ENCODE measurements at regions not wholly inside any gene's neighbourhood (a gene's known extent, or its start where the extent isn't known, plus 50 kb on each side); places are given as distances from the start of the nearest gene placed in this dataset.

DNA sequence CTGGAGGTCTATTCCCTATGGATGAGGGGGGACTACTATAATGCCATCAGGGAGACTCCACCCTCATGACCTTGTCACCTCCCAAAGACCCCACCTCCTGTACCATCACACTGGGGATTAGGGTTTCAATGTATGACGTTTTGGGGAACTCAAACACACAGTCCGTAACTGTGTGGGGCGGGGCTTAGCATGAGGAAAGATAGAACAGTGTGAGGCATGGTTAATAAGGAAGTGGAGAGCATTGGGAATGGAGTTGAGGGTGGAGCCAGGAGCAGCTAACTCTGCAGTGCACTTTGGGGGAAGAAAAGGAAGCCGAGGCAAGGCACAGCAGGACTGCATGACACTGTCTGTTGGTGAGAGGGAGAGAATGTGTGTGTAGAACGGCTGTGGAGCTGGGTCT is 90.9 kb upstream of the AGBL1 start:
- no peaks in the 10 kb centered on the region for H3K27me3 ChIP-seq (ENCODE audit: insufficient read depth, insufficient read length)
- H3K4me3 ChIP-seq (ENCODE audit: insufficient read length, low read depth): no peak overlapping the region
- no peak overlapping the region for H3K9ac ChIP-seq (ENCODE audit: insufficient read length, low read depth)
- DNase-seq (ENCODE audit: low read depth, low spot score): no peak
- H3K36me3 ChIP-seq (ENCODE audit: insufficient read depth, insufficient read length, low read length): no peaks in the 10 kb centered on the region
- TF ChIP-seq ZNF274 (IDR thresholded peaks at IDR 0.05; ENCODE audit: low read depth, low read length) (no peak), YY1 (IDR thresholded peaks at IDR 0.05; ENCODE audit: insufficient read depth, insufficient read length) (no peak), SUZ12 (IDR thresholded peaks at IDR 0.05; ENCODE audit: extremely low read depth, insufficient read depth, insufficient read length) (no peak)
- peaks cover 4% of the 10 kb centered on the region; the same call in 1 of the 2 replicates for H3K9me3 ChIP-seq (ENCODE audit: insufficient read depth, low read length)
- no peaks in the 10 kb centered on the region for H3K4me1 ChIP-seq (ENCODE audit: insufficient read depth, insufficient read length)

GRCh38 chr15:85992224-85992623 is 87.4 kb upstream of the AGBL1 start:
- no peak overlapping the region for H3K4me3 ChIP-seq (ENCODE audit: insufficient read length, low read depth)
- DNase-seq (ENCODE audit: low read depth, low spot score): no peak
- no peak overlapping the region for H3K9ac ChIP-seq (ENCODE audit: insufficient read length, low read depth)
- H3K27me3 ChIP-seq (ENCODE audit: insufficient read depth, insufficient read length): no peaks in the 10 kb centered on the region
- peaks cover 4% of the 10 kb centered on the region; the same call in 1 of the 2 replicates for H3K9me3 ChIP-seq (ENCODE audit: insufficient read depth, low read length)
- TF ChIP-seq YY1 (IDR thresholded peaks at IDR 0.05; ENCODE audit: insufficient read depth, insufficient read length) (no peak), SUZ12 (IDR thresholded peaks at IDR 0.05; ENCODE audit: extremely low read depth, insufficient read depth, insufficient read length) (no peak), ZNF274 (IDR thresholded peaks at IDR 0.05; ENCODE audit: low read depth, low read length) (no peak)
- H3K4me1 ChIP-seq (ENCODE audit: insufficient read depth, insufficient read length): no peaks in the 10 kb centered on the region
- no peaks in the 10 kb centered on the region for H3K36me3 ChIP-seq (ENCODE audit: insufficient read depth, insufficient read length, low read length)

DNA sequence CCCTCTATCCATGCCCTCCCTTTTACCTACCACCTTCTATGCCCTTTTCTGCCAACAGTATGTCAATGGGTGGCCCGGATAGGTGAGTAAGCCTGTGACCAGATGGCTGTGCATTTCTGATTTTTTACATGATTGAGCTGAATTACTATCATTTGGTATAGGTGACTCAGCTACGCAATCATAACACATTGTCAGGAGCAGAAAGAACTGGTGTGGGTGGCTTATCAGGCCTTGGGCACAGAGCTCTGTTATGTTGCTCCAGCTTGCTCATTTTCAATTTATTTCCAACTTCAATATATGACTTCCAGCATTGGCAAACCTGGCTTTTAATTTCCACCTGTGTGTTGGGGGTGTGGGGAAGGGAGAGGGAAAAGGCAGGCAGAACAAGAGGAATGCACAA is 86.6 kb upstream of the AGBL1 start:
- Histone ChIP-seq H3K36me3 (ENCODE audit: insufficient read depth, insufficient read length, low read length) (no peaks in the 10 kb centered on the region), H3K27me3 (ENCODE audit: insufficient read depth, insufficient read length) (no peaks in the 10 kb centered on the region), H3K9me3 (ENCODE audit: insufficient read depth, low read length) (peaks cover 4% of the 10 kb centered on the region; the same call in 1 of the 2 replicates), H3K9ac (ENCODE audit: insufficient read length, low read depth) (no peak overlapping the region), H3K4me1 (ENCODE audit: insufficient read depth, insufficient read length) (no peaks in the 10 kb centered on the region), H3K4me3 (ENCODE audit: insufficient read length, low read depth) (no peak overlapping the region)
- TF ChIP-seq SUZ12 (IDR thresholded peaks at IDR 0.05; ENCODE audit: extremely low read depth, insufficient read depth, insufficient read length) (no peak), YY1 (IDR thresholded peaks at IDR 0.05; ENCODE audit: insufficient read depth, insufficient read length) (no peak), ZNF274 (IDR thresholded peaks at IDR 0.05; ENCODE audit: low read depth, low read length) (no peak)
- no peak for DNase-seq (ENCODE audit: low read depth, low spot score)

DNA sequence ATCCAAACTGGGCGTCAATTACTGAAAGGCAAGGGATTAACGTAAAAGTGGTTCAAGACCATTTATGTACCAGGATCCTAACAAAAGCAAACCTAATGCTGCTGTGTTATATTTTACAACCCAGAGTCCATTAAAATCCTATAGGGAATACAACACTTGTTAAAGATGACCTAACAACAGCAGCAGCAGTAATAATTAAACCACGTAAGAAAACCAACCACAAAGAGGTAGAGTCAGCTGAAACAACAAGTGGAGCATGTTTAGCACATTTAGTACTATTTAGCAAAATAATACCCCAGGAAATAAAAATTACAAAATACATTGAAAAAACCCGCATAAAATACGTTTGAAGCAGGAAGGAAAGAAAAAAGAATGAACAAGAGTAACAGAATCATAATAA is 82.1 kb upstream of the AGBL1 start:
- Histone ChIP-seq H3K4me3 (ENCODE audit: insufficient read length, low read depth) (no peak overlapping the region), H3K9me3 (ENCODE audit: insufficient read depth, low read length) (no peaks in the 10 kb centered on the region), H3K4me1 (ENCODE audit: insufficient read depth, insufficient read length) (no peaks in the 10 kb centered on the region), H3K9ac (ENCODE audit: insufficient read length, low read depth) (no peak overlapping the region), H3K27me3 (ENCODE audit: insufficient read depth, insufficient read length) (no peaks in the 10 kb centered on the region), H3K36me3 (ENCODE audit: insufficient read depth, insufficient read length, low read length) (no peaks in the 10 kb centered on the region)
- TF ChIP-seq ZNF274 (IDR thresholded peaks at IDR 0.05; ENCODE audit: low read depth, low read length) (no peak), SUZ12 (IDR thresholded peaks at IDR 0.05; ENCODE audit: extremely low read depth, insufficient read depth, insufficient read length) (no peak), YY1 (IDR thresholded peaks at IDR 0.05; ENCODE audit: insufficient read depth, insufficient read length) (no peak)
- no peak for DNase-seq (ENCODE audit: low read depth, low spot score)

DNA sequence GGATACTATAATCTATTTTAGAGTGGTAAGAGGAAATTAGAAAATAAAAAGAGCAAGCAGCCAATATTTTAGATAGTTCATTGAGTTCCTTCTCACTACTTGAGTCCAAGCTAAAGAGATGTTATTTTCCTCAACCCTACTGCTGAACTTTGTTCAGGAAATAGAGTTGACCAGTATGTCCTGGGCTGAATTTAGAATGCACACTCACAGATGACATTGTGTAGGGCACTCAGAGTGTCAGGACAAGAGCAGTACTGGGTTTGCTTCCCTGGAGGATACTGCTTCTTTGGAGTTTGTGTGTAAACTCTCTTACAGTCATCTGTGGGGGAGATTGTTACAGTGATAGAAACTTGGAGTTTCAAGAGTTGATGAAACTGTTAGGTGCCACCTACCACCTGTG is 80.0 kb upstream of the AGBL1 start:
- Histone ChIP-seq H3K27me3 (ENCODE audit: insufficient read depth, insufficient read length) (no peaks in the 10 kb centered on the region), H3K9me3 (ENCODE audit: insufficient read depth, low read length) (no peaks in the 10 kb centered on the region), H3K4me3 (ENCODE audit: insufficient read length, low read depth) (no peak overlapping the region), H3K4me1 (ENCODE audit: insufficient read depth, insufficient read length) (no peaks in the 10 kb centered on the region), H3K9ac (ENCODE audit: insufficient read length, low read depth) (no peak overlapping the region), H3K36me3 (ENCODE audit: insufficient read depth, insufficient read length, low read length) (no peaks in the 10 kb centered on the region)
- TF ChIP-seq ZNF274 (IDR thresholded peaks at IDR 0.05; ENCODE audit: low read depth, low read length) (no peak), SUZ12 (IDR thresholded peaks at IDR 0.05; ENCODE audit: extremely low read depth, insufficient read depth, insufficient read length) (no peak), YY1 (IDR thresholded peaks at IDR 0.05; ENCODE audit: insufficient read depth, insufficient read length) (no peak)
- DNase-seq (ENCODE audit: low read depth, low spot score): no peak

GRCh38 chr15:86001200-86001599 is 78.5 kb upstream of the AGBL1 start:
- Histone ChIP-seq H3K27me3 (ENCODE audit: insufficient read depth, insufficient read length) (no peaks in the 10 kb centered on the region), H3K36me3 (ENCODE audit: insufficient read depth, insufficient read length, low read length) (no peaks in the 10 kb centered on the region), H3K9me3 (ENCODE audit: insufficient read depth, low read length) (no peaks in the 10 kb centered on the region), H3K4me3 (ENCODE audit: insufficient read length, low read depth) (no peak overlapping the region), H3K9ac (ENCODE audit: insufficient read length, low read depth) (no peak overlapping the region), H3K4me1 (ENCODE audit: insufficient read depth, insufficient read length) (no peaks in the 10 kb centered on the region)
- no peak for DNase-seq (ENCODE audit: low read depth, low spot score)
- TF ChIP-seq ZNF274 (IDR thresholded peaks at IDR 0.05; ENCODE audit: low read depth, low read length): no peak
- no peak for TF ChIP-seq SUZ12 (IDR thresholded peaks at IDR 0.05; ENCODE audit: extremely low read depth, insufficient read depth, insufficient read length)
- TF ChIP-seq YY1 (IDR thresholded peaks at IDR 0.05; ENCODE audit: insufficient read depth, insufficient read length): no peak

DNA sequence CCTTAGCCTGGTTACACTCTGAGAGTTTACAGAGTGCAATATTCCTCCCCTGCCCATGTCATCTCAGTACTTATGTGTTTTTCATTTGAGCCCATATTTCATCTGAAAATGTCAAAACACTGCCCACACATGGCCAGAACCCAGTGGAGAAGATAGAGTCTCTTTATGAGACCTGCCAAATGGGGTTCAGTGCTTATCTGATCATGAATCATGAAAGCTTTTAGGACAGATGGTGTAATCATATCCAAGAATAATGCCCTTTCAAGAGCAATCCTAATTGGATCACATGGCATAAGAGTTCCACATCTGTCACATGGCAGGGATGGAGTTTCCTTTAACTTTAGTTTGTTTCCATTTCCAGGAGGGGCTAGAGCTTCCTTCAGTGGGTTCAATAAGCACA is 77.2 kb upstream of the AGBL1 start:
- H3K4me1 ChIP-seq (ENCODE audit: insufficient read depth, insufficient read length): no peaks in the 10 kb centered on the region
- no peak for DNase-seq (ENCODE audit: low read depth, low spot score)
- no peaks in the 10 kb centered on the region for H3K9me3 ChIP-seq (ENCODE audit: insufficient read depth, low read length)
- no peaks in the 10 kb centered on the region for H3K27me3 ChIP-seq (ENCODE audit: insufficient read depth, insufficient read length)
- TF ChIP-seq YY1 (IDR thresholded peaks at IDR 0.05; ENCODE audit: insufficient read depth, insufficient read length): no peak
- no peak for TF ChIP-seq ZNF274 (IDR thresholded peaks at IDR 0.05; ENCODE audit: low read depth, low read length)
- TF ChIP-seq SUZ12 (IDR thresholded peaks at IDR 0.05; ENCODE audit: extremely low read depth, insufficient read depth, insufficient read length): no peak
- no peaks in the 10 kb centered on the region for H3K36me3 ChIP-seq (ENCODE audit: insufficient read depth, insufficient read length, low read length)
- no peak overlapping the region for H3K9ac ChIP-seq (ENCODE audit: insufficient read length, low read depth)
- H3K4me3 ChIP-seq (ENCODE audit: insufficient read length, low read depth): no peak overlapping the region
